ENCODE measurements at regions not wholly inside any gene's neighbourhood (a gene's known extent, or its start where the extent isn't known, plus 50 kb on each side); places are given as distances from the start of the nearest gene placed in this dataset.

DNA sequence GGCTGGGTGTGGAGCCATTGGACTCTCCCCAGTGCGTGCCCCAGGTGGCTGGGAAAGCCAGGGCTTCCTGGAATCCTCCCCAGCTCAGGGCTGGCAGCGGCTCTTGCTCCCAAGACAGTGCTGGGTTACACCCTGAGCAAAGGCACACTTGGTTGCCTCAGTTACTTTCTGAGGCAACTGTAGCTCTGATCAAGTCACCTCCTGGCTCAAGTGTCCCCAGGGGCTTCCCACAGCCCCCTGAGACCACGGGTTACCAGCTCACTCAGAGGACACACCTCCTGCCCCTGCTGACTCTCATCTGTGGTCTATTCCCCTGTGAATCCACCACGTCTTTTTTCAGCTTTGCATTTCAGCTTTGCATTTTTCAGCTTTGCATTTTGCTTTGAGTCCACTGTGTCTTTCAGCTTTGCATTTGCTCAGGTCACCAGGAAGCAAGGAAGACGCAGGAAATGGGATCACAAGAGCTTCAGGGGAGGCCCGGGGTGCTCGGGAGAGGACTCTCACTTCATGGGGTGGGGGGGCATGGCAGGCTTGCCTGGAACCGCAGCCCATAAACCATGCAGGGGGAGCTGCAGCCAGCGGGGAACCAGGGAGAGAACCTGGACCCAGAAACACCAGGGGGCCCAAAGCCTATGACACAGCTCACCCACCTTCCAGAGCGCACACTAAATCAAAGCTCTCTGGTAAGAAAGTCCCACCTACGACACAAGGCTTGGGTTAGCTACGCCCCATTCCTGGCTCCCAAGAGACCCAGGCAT is 138.0 kb upstream of the ASB18 start:
- no peak for TF ChIP-seq ZFX (IDR thresholded peaks at IDR 0.05; ENCODE audit: borderline replicate concordance)
- TF ChIP-seq, protein P1, sequence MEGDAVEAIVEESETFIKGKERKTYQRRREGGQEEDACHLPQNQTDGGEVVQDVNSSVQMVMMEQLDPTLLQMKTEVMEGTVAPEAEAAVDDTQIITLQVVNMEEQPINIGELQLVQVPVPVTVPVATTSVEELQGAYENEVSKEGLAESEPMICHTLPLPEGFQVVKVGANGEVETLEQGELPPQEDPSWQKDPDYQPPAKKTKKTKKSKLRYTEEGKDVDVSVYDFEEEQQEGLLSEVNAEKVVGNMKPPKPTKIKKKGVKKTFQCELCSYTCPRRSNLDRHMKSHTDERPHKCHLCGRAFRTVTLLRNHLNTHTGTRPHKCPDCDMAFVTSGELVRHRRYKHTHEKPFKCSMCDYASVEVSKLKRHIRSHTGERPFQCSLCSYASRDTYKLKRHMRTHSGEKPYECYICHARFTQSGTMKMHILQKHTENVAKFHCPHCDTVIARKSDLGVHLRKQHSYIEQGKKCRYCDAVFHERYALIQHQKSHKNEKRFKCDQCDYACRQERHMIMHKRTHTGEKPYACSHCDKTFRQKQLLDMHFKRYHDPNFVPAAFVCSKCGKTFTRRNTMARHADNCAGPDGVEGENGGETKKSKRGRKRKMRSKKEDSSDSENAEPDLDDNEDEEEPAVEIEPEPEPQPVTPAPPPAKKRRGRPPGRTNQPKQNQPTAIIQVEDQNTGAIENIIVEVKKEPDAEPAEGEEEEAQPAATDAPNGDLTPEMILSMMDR (IDR thresholded peaks at IDR 0.05), result no peak
- no peak overlapping the region for H3K27ac ChIP-seq

DNA sequence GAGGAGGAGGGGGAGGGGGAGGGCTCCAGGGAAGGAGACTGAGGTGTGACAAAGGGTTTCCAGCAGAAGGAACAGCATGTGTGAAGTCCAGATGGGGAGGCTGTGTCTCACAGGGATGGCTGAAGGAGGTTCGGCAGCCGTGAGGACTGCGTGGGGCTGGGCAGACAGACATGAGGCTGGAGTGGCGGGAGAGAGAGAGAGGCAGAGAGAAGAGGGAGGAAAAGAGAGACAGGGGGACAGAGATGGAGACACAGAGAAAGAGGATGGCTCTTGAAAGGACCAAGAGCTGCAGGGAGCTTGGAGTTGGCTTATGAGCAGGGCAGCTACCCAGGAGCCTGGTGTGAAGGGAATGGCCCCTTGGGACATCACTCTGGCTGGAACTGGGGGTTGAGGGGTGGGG is 138.9 kb upstream of the ASB18 start:
- TF ChIP-seq, protein P1 (IDR thresholded peaks at IDR 0.05), result no peak
- no peak for TF ChIP-seq ZFX (IDR thresholded peaks at IDR 0.05; ENCODE audit: borderline replicate concordance)
- H3K27ac ChIP-seq, result no peak overlapping the region

DNA sequence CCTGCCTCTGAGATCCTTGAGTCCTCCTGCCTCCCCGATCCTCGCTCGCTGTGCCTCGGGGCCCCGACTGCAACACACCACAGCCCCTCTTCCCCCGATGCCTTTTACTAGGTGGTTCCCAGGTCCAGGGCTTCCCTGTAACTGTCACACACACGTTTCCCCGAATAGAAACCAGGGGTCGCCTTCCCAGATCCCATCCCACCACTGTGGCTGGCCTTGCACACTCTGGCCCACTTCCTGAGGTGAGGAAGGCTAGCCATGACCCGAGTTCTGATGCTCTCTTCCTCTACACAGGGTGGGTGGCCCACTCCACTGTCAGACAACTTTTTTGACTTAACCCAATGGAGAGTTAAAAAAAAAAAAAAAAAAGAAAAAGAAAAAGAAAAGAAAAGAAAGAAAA is 139.6 kb upstream of the ASB18 start:
- no peak overlapping the region for H3K27ac ChIP-seq
- TF ChIP-seq, protein P1 (IDR thresholded peaks at IDR 0.05), result no peak
- no peak for TF ChIP-seq ZFX (IDR thresholded peaks at IDR 0.05; ENCODE audit: borderline replicate concordance)

DNA sequence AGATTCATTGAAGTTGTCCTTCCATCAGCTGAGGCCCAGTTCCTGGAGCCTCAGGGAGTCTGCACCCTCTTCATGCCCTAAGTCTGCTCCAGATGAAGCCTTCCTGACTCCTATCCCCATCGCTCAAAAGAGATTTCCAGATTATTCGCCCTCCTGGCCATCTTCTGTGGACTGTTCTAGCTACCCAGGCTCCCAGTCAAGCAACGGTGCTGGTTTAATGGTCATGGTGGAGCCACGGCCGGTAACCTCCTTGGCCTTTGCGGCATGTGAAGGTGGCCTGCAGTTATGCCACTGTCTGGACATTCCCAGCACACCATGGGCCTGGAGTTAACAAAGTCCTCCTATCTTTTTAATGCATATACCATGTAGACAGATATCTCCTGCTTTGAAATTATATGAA is 140.1 kb upstream of the ASB18 start:
- TF ChIP-seq, protein P1 (IDR thresholded peaks at IDR 0.05), result no peak
- no peak for TF ChIP-seq ZFX (IDR thresholded peaks at IDR 0.05; ENCODE audit: borderline replicate concordance)

DNA sequence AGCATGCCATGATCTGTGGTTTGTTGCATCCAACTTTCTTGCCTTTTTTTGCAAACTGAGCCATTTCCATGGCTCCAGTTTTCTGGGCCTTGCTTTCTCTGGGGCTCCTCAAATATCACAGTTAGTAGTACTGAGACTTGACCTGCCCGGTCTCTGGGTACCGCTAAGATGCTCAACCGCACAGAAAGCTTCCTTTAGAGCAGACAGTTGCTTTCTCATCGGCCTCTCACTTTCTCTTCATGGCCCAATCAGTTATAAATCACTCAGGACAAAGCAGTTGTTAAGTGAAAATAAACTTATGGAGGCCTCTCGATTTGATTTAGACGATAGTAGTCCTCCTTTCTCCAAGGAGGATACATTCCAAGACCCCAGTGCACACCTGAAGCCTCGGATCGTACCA is 141.2 kb upstream of the ASB18 start:
- TF ChIP-seq, protein P1 (IDR thresholded peaks at IDR 0.05), result no peak
- no peak for TF ChIP-seq ZFX (IDR thresholded peaks at IDR 0.05; ENCODE audit: borderline replicate concordance)
- H3K27ac ChIP-seq, result no peak overlapping the region

More for the DNA sequence above, 140.1 kb upstream of the ASB18 start:
- no peak overlapping the region for H3K27ac ChIP-seq

DNA sequence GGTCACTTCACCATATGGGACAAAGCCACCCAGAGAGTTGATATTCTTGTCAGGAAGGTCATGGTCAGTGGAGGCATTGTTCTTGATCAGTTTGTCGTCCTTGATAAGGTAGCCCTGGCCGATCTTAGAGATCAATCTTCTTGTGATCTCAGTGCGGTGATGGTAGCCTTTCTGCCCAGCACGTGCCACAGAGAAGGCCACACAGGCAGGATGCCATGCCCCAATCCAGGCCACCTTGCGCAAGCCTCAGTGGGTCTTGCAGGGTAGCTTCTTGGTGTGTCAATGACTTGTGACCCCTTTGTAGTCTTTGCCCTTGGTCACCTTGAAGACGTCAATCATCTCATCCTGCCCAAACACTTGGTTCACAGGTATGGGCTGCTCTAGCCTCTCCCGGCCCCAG is 143.9 kb upstream of the ASB18 start:
- H3K27ac ChIP-seq, result no peak overlapping the region
- TF ChIP-seq, protein P1 (IDR thresholded peaks at IDR 0.05), result no peak
- TF ChIP-seq ZFX (IDR thresholded peaks at IDR 0.05; ENCODE audit: borderline replicate concordance), result no peak

DNA sequence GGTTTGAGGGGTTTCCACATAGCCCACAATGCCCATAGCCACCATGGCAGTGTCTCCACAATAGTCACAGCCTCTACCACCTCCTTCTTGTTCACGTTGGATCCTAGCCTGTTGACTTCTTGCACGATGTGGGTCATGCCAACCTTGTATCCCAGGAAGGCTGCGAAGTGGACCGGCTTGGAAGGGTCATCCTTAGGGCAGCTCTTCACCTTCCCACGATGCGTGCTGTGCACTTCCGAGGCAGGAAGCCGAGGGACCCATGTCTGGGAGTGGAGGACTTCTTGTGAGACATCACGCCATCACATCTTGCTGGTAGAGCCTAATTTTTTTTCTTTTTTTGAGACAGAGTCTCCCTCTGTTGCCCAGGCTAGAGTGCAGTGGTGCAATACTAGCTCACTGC is 144.6 kb upstream of the ASB18 start:
- TF ChIP-seq, protein P1 (IDR thresholded peaks at IDR 0.05), result no peak
- TF ChIP-seq ZFX (IDR thresholded peaks at IDR 0.05; ENCODE audit: borderline replicate concordance), result no peak
- no peak overlapping the region for H3K27ac ChIP-seq
